SK-N-SH (cell line): ENCODE measurements at regions not wholly inside any gene's neighbourhood (a gene's known extent, or its start where the extent isn't known, plus 50 kb on each side); places are given as distances from the start of the nearest gene placed in this dataset.

Experiments used
- CTCF ChIA-PET: fragments of 300-600, 350-600 bp; formaldehyde crosslinking; extraction: SDS; loops from one replicate; lab custom pipeline; 2021; lab: Yijun Ruan, JAX
- POLR2A ChIA-PET: fragments of 350-600 bp; sonication (Branson Sonifier 250); formaldehyde crosslinking; extraction: SDS; loops from one replicate; lab custom pipeline; 2020; ENCODE audit warnings: antibody characterized with exemption, inconsistent platforms; lab: Yijun Ruan, JAX
- DNase-seq: peaks from one replicate; pipeline ENCODE4 v3.0.0; 2012
- H2AFZ ChIP-seq: fragments of 200-600 bp; sonication (generic); 2 replicates; pipeline ENCODE4 v1.8.1; 2016; ENCODE audit warnings: antibody characterized with exemption, mild to moderate bottlenecking, low read depth
- H3F3A ChIP-seq: fragments of 200-600 bp; sonication (generic); replicated peaks from 2 replicates; pipeline ENCODE3; 2016; ENCODE audit warnings: antibody characterized with exemption, mild to moderate bottlenecking; ENCODE audit not compliant: insufficient read depth
- H3K27ac ChIP-seq, 2 experiments: fragments of 200-500 bp in 1 of 2; fragments of 200-600 bp in 1 of 2; sonication (Bioruptor generic) in 1 of 2; sonication (generic), shearing (Covaris generic) in 1 of 2; 2 replicates each; pipeline versions ENCODE4 v1.5.1 to v1.6.1; 2014 to 2016; ENCODE audit warnings: low read depth in 2 of 2, inconsistent platforms in 1 of 2, low read length in 1 of 2, mild to moderate bottlenecking in 1 of 2, mixed read lengths in 1 of 2
- H3K27me3 ChIP-seq: fragments of 200-600 bp; sonication (generic), shearing (Covaris generic); 2 replicates; pipeline ENCODE4 v1.6.1; 2016; ENCODE audit warnings: mixed run types; ENCODE audit not compliant: insufficient read depth
- H3K36me3 ChIP-seq, 2 experiments: fragments of 200-500 bp in 1 of 2; fragments of 200-600 bp in 1 of 2; sonication (Bioruptor generic) in 1 of 2; sonication (generic) in 1 of 2; replicated peaks in 1 of 2; 2 replicates each; pipeline versions ENCODE3 to v1.5.1; 2014 to 2016; ENCODE audit warnings: low read length in 1 of 2, mild to moderate bottlenecking in 1 of 2; ENCODE audit not compliant: insufficient read depth in 2 of 2, control insufficient read depth in 1 of 2
- H3K4me1 ChIP-seq, 2 experiments: fragments of 200-500 bp in 1 of 2; fragments of 200-600 bp in 1 of 2; sonication (Bioruptor generic) in 1 of 2; sonication (generic), shearing (Covaris generic) in 1 of 2; 2 replicates each; pipeline versions ENCODE4 v1.5.1 to v1.6.1; 2014 to 2016; ENCODE audit warnings: low read depth in 1 of 2, low read length in 1 of 2, mixed run types in 1 of 2; ENCODE audit not compliant: insufficient read depth in 2 of 2, control insufficient read depth in 1 of 2
- H3K4me2 ChIP-seq: fragments of 200-600 bp; sonication (generic), shearing (Covaris generic); 2 replicates; pipeline ENCODE4 v1.6.1; 2017; ENCODE audit warnings: mixed run types
- H3K4me3 ChIP-seq, 2 experiments: fragments of 200-500 bp in 1 of 2; fragments of 200-600 bp in 1 of 2; sonication (Bioruptor generic) in 1 of 2; sonication (generic), shearing (Covaris generic) in 1 of 2; 2 replicates each; pipeline versions ENCODE4 v1.5.1 to v1.8.1; 2014 to 2016; ENCODE audit warnings: low read depth in 2 of 2, inconsistent platforms in 1 of 2, low read length in 1 of 2, mild to moderate bottlenecking in 1 of 2, mixed read lengths in 1 of 2, moderate library complexity in 1 of 2
- H3K79me2 ChIP-seq: fragments of 200-600 bp; sonication (generic); 2 replicates; pipeline ENCODE4 v1.8.1; 2017; ENCODE audit warnings: mild to moderate bottlenecking; ENCODE audit not compliant: insufficient read depth
- H3K9ac ChIP-seq: fragments of 200-600 bp; sonication (generic); 2 replicates; pipeline ENCODE4 v1.6.1; 2017; ENCODE audit warnings: mixed run types
- H3K9me2 ChIP-seq: fragments of 200-600 bp; sonication (generic); 2 replicates; pipeline ENCODE4 v1.6.1; 2017; ENCODE audit warnings: mixed run types
- H3K9me3 ChIP-seq: fragments of 200-600 bp; sonication (generic); 2 replicates; pipeline ENCODE4 v1.6.1; 2017; ENCODE audit warnings: mixed run types, mild to moderate bottlenecking, moderate library complexity
- H4K20me1 ChIP-seq: fragments of 200-600 bp; sonication (generic); 2 replicates; pipeline ENCODE4 v1.6.1; 2017; ENCODE audit warnings: mild to moderate bottlenecking, mixed run types; ENCODE audit not compliant: insufficient read depth
- CTCF ChIP-seq: fragments of 200-600 bp; sonication (generic); IDR thresholded peaks from 2 replicates; pipeline ENCODE4 v1.6.1; 2017; ENCODE audit warnings: antibody characterized with exemption, mild to moderate bottlenecking, moderate library complexity
- EZH2phosphoT487 ChIP-seq: fragments of 200-600 bp; sonication (generic); IDR thresholded peaks from 2 replicates; pipeline ENCODE4 v1.6.1; 2017; ENCODE audit warnings: low read depth, mixed run types, mild to moderate bottlenecking, antibody characterized with exemption, moderate library complexity, borderline replicate concordance
- IRF3 ChIP-seq: fragments of 150-350 bp; IDR thresholded peaks from 2 replicates; pipeline ENCODE4 v1.6.1; 2016; ENCODE audit warnings: mild to moderate bottlenecking, low read depth, low read length
- MEF2A ChIP-seq: IDR thresholded peaks from 2 replicates; pipeline ENCODE4 v1.4.0; 2012; ENCODE audit warnings: low read depth, borderline replicate concordance
- MXI1 ChIP-seq: IDR thresholded peaks from 2 replicates; pipeline ENCODE4 v1.6.1; 2012; ENCODE audit warnings: mild to moderate bottlenecking, low read depth, low read length, improper control_type of control experiment
- NFIC ChIP-seq: IDR thresholded peaks from 2 replicates; pipeline ENCODE4 v1.4.0; 2012; ENCODE audit warnings: borderline replicate concordance
- RFX5 ChIP-seq: IDR thresholded peaks from 2 replicates; pipeline ENCODE4 v1.6.1; 2012; ENCODE audit warnings: mild to moderate bottlenecking, improper control_type of control experiment, low read length
- TEAD4 ChIP-seq: IDR thresholded peaks from 2 replicates; pipeline ENCODE4 v1.4.0; 2012; ENCODE audit warnings: mild to moderate bottlenecking, borderline replicate concordance; ENCODE audit not compliant: insufficient read depth
- WGBS: methylation state at CpG from one replicate; pipeline ENCODE4 v1.1.6; 2017; ENCODE audit warnings: low lambda C conversion rate; 5-methylcytosine and 5-hydroxymethylcytosine counted together
- TF ChIP-seq, protein P1 (sequence below): IDR thresholded peaks from 2 replicates; pipeline ENCODE4 v1.4.0; 2012; ENCODE audit warnings: low read depth, borderline replicate concordance
- TF ChIP-seq, protein P2 (sequence below): IDR thresholded peaks from 2 replicates; pipeline ENCODE4 v1.6.1; 2012; ENCODE audit warnings: mild to moderate bottlenecking, low read depth, low read length, moderate library complexity

DNA sequence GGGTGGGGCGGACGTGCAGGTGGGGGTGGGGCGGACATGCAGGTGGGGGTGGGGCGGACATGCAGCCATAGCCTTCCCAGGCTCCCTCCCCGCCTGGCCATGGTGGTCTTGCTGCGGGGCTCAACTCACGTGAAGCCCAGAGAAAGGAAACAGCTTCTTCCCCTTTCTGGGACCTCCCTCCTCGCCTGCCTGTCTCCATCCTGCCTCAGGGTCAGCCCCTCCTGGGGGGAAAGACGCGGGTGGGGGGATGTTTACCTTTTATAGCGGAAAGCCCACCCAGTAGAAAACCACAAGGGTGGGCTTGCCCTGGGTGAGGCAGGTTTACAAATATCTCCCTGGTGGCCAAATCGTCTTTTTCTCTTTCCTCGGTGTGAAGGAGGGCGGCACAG is 520.0 kb downstream of the GLRX3 start:
- 52% methylated on average over 5 of the region's 14 CpGs for WGBS

More for the DNA sequence above, 520.0 kb downstream of the GLRX3 start:
- no peaks in the 10 kb centered on the region for H3K9me3 ChIP-seq
- POLR2A ChIA-PET, result no interaction called here
- H3K27ac ChIP-seq, result no peak overlapping the region
- no peaks in the 10 kb centered on the region for H3K9me2 ChIP-seq
- H2AFZ ChIP-seq, result no peak overlapping the region
- no peaks in the 10 kb centered on the region for H3K36me3 ChIP-seq
- H3K4me2 ChIP-seq, result no peak overlapping the region
- no peak overlapping the region for H3K9ac ChIP-seq
- H3K4me3 ChIP-seq, result no peak overlapping the region
- no peaks in the 10 kb centered on the region for H3K4me1 ChIP-seq
- no peaks in the 10 kb centered on the region for H4K20me1 ChIP-seq
- no peak for DNase-seq
- H3F3A ChIP-seq, result no peaks in the 10 kb centered on the region
- H3K79me2 ChIP-seq, result no peaks in the 10 kb centered on the region
- CTCF ChIA-PET, result no interaction called here
- no peaks in the 10 kb centered on the region for H3K27me3 ChIP-seq
- TF ChIP-seq IRF3 (no peak), CTCF (no peak), TEAD4 (no peak), NFIC (no peak), EZH2phosphoT487 (no peak), MEF2A (no peak), MXI1 (no peak), RFX5 (no peak)
- TF ChIP-seq, protein P1, sequence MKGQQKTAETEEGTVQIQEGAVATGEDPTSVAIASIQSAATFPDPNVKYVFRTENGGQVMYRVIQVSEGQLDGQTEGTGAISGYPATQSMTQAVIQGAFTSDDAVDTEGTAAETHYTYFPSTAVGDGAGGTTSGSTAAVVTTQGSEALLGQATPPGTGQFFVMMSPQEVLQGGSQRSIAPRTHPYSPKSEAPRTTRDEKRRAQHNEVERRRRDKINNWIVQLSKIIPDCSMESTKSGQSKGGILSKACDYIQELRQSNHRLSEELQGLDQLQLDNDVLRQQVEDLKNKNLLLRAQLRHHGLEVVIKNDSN, result no peak
- TF ChIP-seq, protein P2, sequence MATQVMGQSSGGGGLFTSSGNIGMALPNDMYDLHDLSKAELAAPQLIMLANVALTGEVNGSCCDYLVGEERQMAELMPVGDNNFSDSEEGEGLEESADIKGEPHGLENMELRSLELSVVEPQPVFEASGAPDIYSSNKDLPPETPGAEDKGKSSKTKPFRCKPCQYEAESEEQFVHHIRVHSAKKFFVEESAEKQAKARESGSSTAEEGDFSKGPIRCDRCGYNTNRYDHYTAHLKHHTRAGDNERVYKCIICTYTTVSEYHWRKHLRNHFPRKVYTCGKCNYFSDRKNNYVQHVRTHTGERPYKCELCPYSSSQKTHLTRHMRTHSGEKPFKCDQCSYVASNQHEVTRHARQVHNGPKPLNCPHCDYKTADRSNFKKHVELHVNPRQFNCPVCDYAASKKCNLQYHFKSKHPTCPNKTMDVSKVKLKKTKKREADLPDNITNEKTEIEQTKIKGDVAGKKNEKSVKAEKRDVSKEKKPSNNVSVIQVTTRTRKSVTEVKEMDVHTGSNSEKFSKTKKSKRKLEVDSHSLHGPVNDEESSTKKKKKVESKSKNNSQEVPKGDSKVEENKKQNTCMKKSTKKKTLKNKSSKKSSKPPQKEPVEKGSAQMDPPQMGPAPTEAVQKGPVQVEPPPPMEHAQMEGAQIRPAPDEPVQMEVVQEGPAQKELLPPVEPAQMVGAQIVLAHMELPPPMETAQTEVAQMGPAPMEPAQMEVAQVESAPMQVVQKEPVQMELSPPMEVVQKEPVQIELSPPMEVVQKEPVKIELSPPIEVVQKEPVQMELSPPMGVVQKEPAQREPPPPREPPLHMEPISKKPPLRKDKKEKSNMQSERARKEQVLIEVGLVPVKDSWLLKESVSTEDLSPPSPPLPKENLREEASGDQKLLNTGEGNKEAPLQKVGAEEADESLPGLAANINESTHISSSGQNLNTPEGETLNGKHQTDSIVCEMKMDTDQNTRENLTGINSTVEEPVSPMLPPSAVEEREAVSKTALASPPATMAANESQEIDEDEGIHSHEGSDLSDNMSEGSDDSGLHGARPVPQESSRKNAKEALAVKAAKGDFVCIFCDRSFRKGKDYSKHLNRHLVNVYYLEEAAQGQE, result no peak
- TF ChIP-seq, all 33 proteins: peak for 0
